Coronary artery (tissue), 2 donors: ENCODE measurements at regions not wholly inside any gene's neighbourhood (a gene's known extent, or its start where the extent isn't known, plus 50 kb on each side); places are given as distances from the start of the nearest gene placed in this dataset.

Source experiments
- DNase-seq: peaks from one replicate; pipeline ENCODE4 v3.0.0-alpha.2; 2017; ENCODE audit warnings: low spot score
- H3K27ac ChIP-seq, 2 donors: fragments of 200-600 bp; sonication (generic); one replicate each; pipeline ENCODE4 v1.5.1; 2016 to 2019
- H3K4me3 ChIP-seq: fragments of 200-600 bp; sonication (generic); 2 replicates; pipeline ENCODE4 v1.5.1; 2016; ENCODE audit warnings: mild to moderate bottlenecking, moderate library complexity
- TF ChIP-seq, protein P1 (sequence below): fragments of 200-600 bp; sonication (generic); IDR thresholded peaks from one replicate; pipeline ENCODE4 v1.5.1; 2019; ENCODE audit warnings: antibody characterized with exemption

DNA sequence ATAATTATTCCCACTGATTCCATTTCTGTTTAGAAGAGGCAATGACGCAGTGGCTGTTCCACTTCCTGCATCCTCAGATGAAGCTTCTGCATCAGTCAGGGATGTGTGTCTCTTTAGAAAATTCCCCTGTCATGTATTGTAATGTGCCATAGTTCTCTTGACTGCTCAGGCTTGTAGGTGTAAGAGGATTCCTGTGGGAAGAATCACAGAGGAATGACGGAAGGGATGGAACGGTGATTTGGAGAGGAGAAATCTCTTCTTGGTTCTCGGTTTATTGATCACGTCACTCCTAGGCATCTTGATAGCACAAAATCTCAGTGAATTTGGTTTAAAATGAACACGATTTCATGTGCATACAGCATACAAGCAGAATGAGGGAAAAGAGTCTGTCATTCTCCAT, 69.8 kb upstream of the PRKCQ start:
- no peak overlapping the region for H3K4me3 ChIP-seq
- H3K27ac ChIP-seq, result no peak overlapping the region
- TF ChIP-seq, protein P1, sequence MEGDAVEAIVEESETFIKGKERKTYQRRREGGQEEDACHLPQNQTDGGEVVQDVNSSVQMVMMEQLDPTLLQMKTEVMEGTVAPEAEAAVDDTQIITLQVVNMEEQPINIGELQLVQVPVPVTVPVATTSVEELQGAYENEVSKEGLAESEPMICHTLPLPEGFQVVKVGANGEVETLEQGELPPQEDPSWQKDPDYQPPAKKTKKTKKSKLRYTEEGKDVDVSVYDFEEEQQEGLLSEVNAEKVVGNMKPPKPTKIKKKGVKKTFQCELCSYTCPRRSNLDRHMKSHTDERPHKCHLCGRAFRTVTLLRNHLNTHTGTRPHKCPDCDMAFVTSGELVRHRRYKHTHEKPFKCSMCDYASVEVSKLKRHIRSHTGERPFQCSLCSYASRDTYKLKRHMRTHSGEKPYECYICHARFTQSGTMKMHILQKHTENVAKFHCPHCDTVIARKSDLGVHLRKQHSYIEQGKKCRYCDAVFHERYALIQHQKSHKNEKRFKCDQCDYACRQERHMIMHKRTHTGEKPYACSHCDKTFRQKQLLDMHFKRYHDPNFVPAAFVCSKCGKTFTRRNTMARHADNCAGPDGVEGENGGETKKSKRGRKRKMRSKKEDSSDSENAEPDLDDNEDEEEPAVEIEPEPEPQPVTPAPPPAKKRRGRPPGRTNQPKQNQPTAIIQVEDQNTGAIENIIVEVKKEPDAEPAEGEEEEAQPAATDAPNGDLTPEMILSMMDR, result no peak
- DNase-seq, result no peak

DNA sequence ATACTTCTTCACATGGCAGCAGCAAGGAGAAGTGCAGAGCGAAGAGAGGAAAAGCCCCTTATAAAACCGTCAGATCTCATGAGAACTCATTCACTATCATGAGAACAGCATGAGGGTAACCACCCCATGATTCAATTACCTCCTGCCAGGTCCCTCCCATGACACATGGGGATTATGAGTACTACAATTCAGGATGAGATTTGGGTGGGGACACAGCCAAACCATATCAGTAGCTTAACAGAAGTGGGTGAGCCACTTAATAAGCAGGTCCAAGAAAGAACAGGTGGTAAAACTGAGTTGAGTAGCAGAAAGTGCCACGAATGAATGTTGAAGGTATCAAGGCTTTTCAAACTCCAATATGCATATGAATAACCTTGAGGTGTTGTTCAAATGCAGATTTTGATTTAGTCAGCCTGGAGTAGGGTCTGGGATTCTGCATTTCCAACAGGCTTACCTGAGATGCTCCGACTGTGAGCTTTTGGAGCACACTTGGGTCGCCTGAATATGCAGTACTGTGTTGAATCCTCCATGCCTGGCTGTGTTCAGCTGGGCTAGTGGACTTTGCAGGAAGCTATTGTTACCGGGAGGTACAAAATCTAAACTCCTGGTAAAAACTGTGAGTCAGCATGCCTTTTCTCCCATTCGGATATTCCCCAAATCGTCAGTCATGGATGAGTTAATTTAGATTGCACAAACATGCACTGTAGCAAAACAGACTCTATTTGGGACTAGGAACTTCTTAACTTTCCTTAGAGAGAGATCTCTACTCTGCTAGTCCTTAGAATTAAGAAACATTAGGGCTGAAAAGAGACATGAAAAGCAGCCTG, 69.0 kb upstream of the PRKCQ start:
- Histone ChIP-seq H3K27ac (no peak overlapping the region), H3K4me3 (no peak overlapping the region)
- TF ChIP-seq, protein P1, result no peak
- DNase-seq, result no peak

DNA sequence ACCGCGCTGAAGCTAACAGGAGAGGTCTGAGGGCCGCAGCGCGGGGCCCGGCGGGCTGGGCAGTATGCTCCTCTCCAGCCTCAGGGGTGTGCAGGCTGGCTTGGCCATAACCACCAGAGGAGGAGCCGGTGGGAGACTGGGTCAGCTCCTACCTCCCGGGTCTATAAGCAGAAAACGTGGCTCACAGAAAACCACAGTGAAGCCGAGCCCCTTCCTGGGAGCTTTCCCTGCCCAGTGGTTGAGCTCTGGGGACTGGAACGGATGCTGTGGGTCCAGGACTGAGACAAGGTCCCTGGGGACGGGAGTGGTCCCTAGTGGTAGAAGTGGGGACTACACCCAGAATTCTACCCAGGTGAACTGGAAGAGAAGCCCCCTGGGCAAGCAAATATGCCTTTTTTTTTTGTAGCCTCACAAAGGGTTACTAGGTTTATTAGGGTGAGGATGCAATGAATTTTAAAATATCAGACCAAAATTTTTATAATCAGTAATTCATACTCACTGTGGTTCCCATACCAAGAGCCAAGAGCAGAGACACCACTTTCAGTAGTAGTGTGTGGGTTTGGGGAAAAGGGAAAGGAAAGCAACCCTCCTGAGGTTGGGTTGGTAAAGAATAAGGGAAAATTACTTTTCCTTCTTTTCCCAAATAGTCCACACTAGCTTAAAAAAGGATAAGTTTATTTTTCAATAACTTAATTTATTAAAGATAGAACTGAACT, 67.9 kb upstream of the PRKCQ start:
- TF ChIP-seq, protein P1, result no peak
- Histone ChIP-seq H3K27ac (no peak overlapping the region), H3K4me3 (no peak overlapping the region)
- no peak for DNase-seq

DNA sequence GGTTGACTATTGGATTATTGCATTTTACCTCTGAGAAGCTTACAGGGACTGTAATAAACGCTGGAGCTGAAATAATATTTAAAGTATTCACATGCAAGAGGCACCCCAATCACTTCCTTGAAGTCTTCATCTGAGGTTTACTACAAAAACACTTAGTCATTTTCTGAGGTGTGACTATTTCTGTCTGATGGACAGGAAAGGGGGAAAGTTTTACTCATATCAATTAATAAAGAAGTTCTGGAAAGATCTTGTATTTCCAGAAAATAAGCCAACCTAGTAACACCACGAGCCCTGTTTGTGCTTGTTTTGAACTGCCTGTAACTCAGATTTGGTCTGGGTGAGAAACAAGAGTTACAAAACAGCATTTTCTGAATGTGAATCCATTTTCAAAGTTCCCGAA, 63.9 kb upstream of the PRKCQ start:
- no peak for DNase-seq
- TF ChIP-seq, protein P1, result no peak
- H3K27ac ChIP-seq, result no peak overlapping the region
- H3K4me3 ChIP-seq, result no peak overlapping the region

DNA sequence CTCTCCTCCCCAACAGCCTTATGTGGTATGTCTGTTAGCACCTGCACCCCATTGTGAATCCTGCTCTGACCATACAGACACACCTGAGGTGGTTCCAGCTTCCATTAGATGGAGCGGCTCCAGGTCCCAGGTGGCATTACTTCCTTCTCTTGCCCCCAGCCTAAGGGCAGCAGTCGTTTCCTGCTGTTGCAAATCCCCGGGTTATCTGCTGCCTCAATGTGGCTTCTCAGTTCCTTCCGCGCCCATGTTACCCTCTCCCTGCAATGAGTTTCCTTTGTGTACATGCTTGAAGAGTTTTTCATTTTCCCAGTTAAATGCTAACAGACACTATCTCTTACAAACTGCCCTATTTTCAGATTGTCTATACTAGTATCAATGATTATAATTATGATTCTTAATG, 62.8 kb upstream of the PRKCQ start:
- DNase-seq, result no peak
- Histone ChIP-seq H3K4me3 (no peak overlapping the region), H3K27ac (no peak overlapping the region)
- TF ChIP-seq, protein P1, result no peak

DNA sequence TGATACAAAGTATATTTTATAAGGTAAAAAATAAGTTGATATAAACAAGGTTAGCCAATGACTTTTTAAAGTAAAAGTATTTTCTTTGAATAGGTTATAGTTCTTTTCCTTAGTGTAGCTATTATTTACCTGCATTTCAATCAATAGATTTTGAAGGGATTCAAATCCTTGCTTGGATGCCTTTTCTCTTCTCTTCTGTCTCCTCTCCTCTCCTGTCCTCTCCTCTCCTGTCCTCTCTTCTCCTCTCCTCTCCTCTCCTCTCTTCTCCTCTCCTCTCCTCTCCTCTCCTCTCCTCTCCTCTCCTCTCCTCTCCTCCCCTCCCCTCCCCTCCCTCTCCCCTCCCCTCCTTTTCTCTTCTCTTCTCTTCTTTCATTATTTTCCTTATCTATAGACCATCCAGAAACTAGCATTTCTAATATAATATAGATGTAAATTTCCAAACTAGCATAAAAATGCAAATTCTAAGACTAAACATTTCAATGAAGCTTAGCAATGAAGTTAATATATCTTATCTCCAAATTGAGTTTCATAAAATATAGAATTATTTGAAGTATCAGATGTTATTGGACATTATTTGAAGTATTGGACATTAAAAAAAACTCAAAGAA, 60.5 kb upstream of the PRKCQ start:
- Histone ChIP-seq H3K27ac (no peak overlapping the region), H3K4me3 (no peak overlapping the region)
- TF ChIP-seq, protein P1, result no peak
- DNase-seq, result no peak
